ENCODE measurements at regions not wholly inside any gene's neighbourhood (a gene's known extent, or its start where the extent isn't known, plus 50 kb on each side); places are given as distances from the start of the nearest gene placed in this dataset.
A peak's percentile ranks its signal among the peaks of the same experiment; 100 is the strongest.

- DNase-seq, result no peak
Measured at GRCh38 chr16:6988846-6989245, 343.8 kb upstream of the RBFOX1 start.

- DNase-seq, result no peak
Measured at GRCh38 chr16:6977916-6978315, 354.7 kb upstream of the RBFOX1 start.

- DNase-seq, result no peak
Measured at GRCh38 chr16:6977291-6977690, 355.4 kb upstream of the RBFOX1 start.

GRCh38 chr16:6976716-6977115 lies 355.9 kb upstream of the RBFOX1 start:
- no peak for DNase-seq

GRCh38 chr16:6970171-6970857 lies 362.3 kb upstream of the RBFOX1 start:
- no peak for DNase-seq

- DNase-seq, result no peak
Measured at GRCh38 chr16:6969594-6969993, 363.1 kb upstream of the RBFOX1 start.

- no peak for DNase-seq
Measured at GRCh38 chr16:6967796-6968320, 364.8 kb upstream of the RBFOX1 start.

GRCh38 chr16:6966925-6967324 lies 365.7 kb upstream of the RBFOX1 start:
- DNase-seq, result no peak

- DNase-seq, result no peak
Measured at GRCh38 chr16:6964679-6965078, 368.0 kb upstream of the RBFOX1 start.

- no peak for DNase-seq
Measured at GRCh38 chr16:6961704-6962103, 370.9 kb upstream of the RBFOX1 start.

- DNase-seq, result no peak
Measured at GRCh38 chr16:6958184-6958583, 374.5 kb upstream of the RBFOX1 start.

- no peak for DNase-seq
Measured at GRCh38 chr16:6957681-6958080, 375.0 kb upstream of the RBFOX1 start.

- no peak for DNase-seq
Measured at GRCh38 chr16:6956511-6956910, 376.1 kb upstream of the RBFOX1 start.

- no peak for DNase-seq
Measured at GRCh38 chr16:6955303-6955702, 377.3 kb upstream of the RBFOX1 start.

- DNase-seq, result no peak
Measured at GRCh38 chr16:6949240-6949639, 383.4 kb upstream of the RBFOX1 start.

- no peak for DNase-seq
Measured at GRCh38 chr16:6947291-6947690, 385.4 kb upstream of the RBFOX1 start.

GRCh38 chr16:6946802-6947201 lies 385.8 kb upstream of the RBFOX1 start:
- DNase-seq, result no peak

GRCh38 chr16:6946106-6946505 lies 386.5 kb upstream of the RBFOX1 start:
- DNase-seq, result no peak

- DNase-seq, result no peak
Measured at GRCh38 chr16:6940968-6941367, 391.7 kb upstream of the RBFOX1 start.

- no peak for DNase-seq
Measured at GRCh38 chr16:6937641-6938040, 395.0 kb upstream of the RBFOX1 start.

- DNase-seq, result no peak
Measured at GRCh38 chr16:6932871-6933385, 399.7 kb upstream of the RBFOX1 start.

- no peak for DNase-seq
Measured at GRCh38 chr16:6929868-6930267, 402.8 kb upstream of the RBFOX1 start.

- DNase-seq, result no peak
Measured at GRCh38 chr16:6926762-6927161, 405.9 kb upstream of the RBFOX1 start.

GRCh38 chr16:6926341-6926740 lies 406.3 kb upstream of the RBFOX1 start:
- DNase-seq, result peak; percentile 30

- no peak for DNase-seq
Measured at GRCh38 chr16:6918646-6919045, 414.0 kb upstream of the RBFOX1 start.

Measured in NCI-H2227 treated with DMSO at 0.1 percent for 48 hours (cell line).